HEK293 (cell line): ENCODE measurements at regions not wholly inside any gene's neighbourhood (a gene's known extent, or its start where the extent isn't known, plus 50 kb on each side); places are given as distances from the start of the nearest gene placed in this dataset.
A peak's percentile ranks its signal among the peaks of the same experiment; 100 is the strongest.

ENCODE experiments used
- HOXA7 ChIP-seq: sonication (generic); formaldehyde crosslinking; IDR thresholded peaks from 2 replicates; pipeline ENCODE4 v1.8.1; 2022; ENCODE audit warnings: missing genetic modification reagents, borderline replicate concordance
- SCRT1 ChIP-seq: fragments of 450-650 bp; formaldehyde crosslinking; IDR thresholded peaks from 2 replicates; pipeline ENCODE4 v1.5.1; 2016; ENCODE audit warnings: missing biosample characterization, missing genetic modification characterization, borderline replicate concordance
- SP3 ChIP-seq: fragments of 450-650 bp; formaldehyde crosslinking; IDR thresholded peaks from 2 replicates; pipeline ENCODE4 v1.5.1; 2016; ENCODE audit warnings: missing biosample characterization, missing genetic modification characterization
- TRIM28 ChIP-seq: IDR thresholded peaks from 2 replicates; pipeline ENCODE4 v1.6.1; 2011; ENCODE audit warnings: low read length, control low read depth, borderline replicate concordance
- YY2 ChIP-seq: fragments of 450-650 bp; formaldehyde crosslinking; IDR thresholded peaks from 2 replicates; pipeline ENCODE4 v1.5.1; 2016; ENCODE audit warnings: missing biosample characterization, missing genetic modification characterization
- ZBTB48 ChIP-seq: fragments of 450-650 bp; formaldehyde crosslinking; IDR thresholded peaks from 2 replicates; pipeline ENCODE4 v1.5.1; 2016; ENCODE audit warnings: missing biosample characterization, missing genetic modification characterization
- ZNF140 ChIP-seq: fragments of 450-650 bp; formaldehyde crosslinking; IDR thresholded peaks from 2 replicates; pipeline ENCODE4 v1.5.1; 2016; ENCODE audit warnings: missing biosample characterization, missing genetic modification characterization
- ZNF146 ChIP-seq: fragments of 450-650 bp; formaldehyde crosslinking; IDR thresholded peaks from 2 replicates; pipeline ENCODE4 v1.5.1; 2016; ENCODE audit warnings: missing biosample characterization, missing genetic modification characterization
- ZNF155 ChIP-seq: fragments of 450-650 bp; formaldehyde crosslinking; IDR thresholded peaks from 2 replicates; pipeline ENCODE4 v1.5.1; 2016; ENCODE audit warnings: missing biosample characterization, missing genetic modification characterization
- ZNF239 ChIP-seq: fragments of 450-650 bp; formaldehyde crosslinking; IDR thresholded peaks from 2 replicates; pipeline ENCODE4 v1.5.1; 2016; ENCODE audit warnings: missing biosample characterization, missing genetic modification characterization
- ZNF24 ChIP-seq: fragments of 450-650 bp; formaldehyde crosslinking; IDR thresholded peaks from 2 replicates; pipeline ENCODE4 v1.5.1; 2016; ENCODE audit warnings: missing biosample characterization, missing genetic modification characterization
- ZNF311 ChIP-seq: fragments of 450-650 bp; formaldehyde crosslinking; IDR thresholded peaks from 2 replicates; pipeline ENCODE4 v1.5.1; 2017; ENCODE audit warnings: missing biosample characterization, missing genetic modification characterization, borderline replicate concordance
- ZNF529 ChIP-seq: fragments of 450-650 bp; formaldehyde crosslinking; IDR thresholded peaks from 2 replicates; pipeline ENCODE4 v1.5.1; 2017; ENCODE audit warnings: missing genetic modification characterization, missing biosample characterization; ENCODE audit not compliant: insufficient replicate concordance
- ZNF544 ChIP-seq: fragments of 450-650 bp; formaldehyde crosslinking; IDR thresholded peaks from 2 replicates; pipeline ENCODE4 v1.5.0; 2017; ENCODE audit warnings: missing biosample characterization, missing genetic modification characterization
- ZNF571 ChIP-seq: fragments of 450-650 bp; formaldehyde crosslinking; IDR thresholded peaks from 2 replicates; pipeline ENCODE4 v1.5.0; 2017; ENCODE audit warnings: missing biosample characterization, missing genetic modification characterization
- ZNF596 ChIP-seq: fragments of 450-650 bp; IDR thresholded peaks from 2 replicates; pipeline ENCODE4 v1.5.0; 2018; ENCODE audit warnings: missing biosample characterization, mild to moderate bottlenecking, missing genetic modification characterization, moderate library complexity
- ZNF624 ChIP-seq: fragments of 450-650 bp; formaldehyde crosslinking; IDR thresholded peaks from 2 replicates; pipeline ENCODE4 v1.5.1; 2017; ENCODE audit warnings: missing biosample characterization, missing genetic modification characterization
- ZNF792 ChIP-seq: fragments of 450-650 bp; formaldehyde crosslinking; IDR thresholded peaks from 2 replicates; pipeline ENCODE4 v1.5.1; 2016; ENCODE audit warnings: missing biosample characterization, missing genetic modification characterization
- ZNF843 ChIP-seq: fragments of 450-650 bp; formaldehyde crosslinking; IDR thresholded peaks from 2 replicates; pipeline ENCODE4 v1.5.1; 2016; ENCODE audit warnings: missing biosample characterization, missing genetic modification characterization
- TF ChIP-seq, protein P1 (sequence below): fragments of 450-650 bp; formaldehyde crosslinking; IDR thresholded peaks from 2 replicates; pipeline ENCODE4 v1.5.1; 2016; ENCODE audit warnings: missing biosample characterization, missing genetic modification characterization
- TF ChIP-seq, protein P2 (sequence below): fragments of 450-650 bp; formaldehyde crosslinking; IDR thresholded peaks from 2 replicates; pipeline ENCODE4 v1.5.1; 2016; ENCODE audit warnings: missing biosample characterization, missing genetic modification characterization
- TF ChIP-seq, protein P3 (sequence below): fragments of 450-650 bp; formaldehyde crosslinking; IDR thresholded peaks from 2 replicates; pipeline ENCODE4; 2016; ENCODE audit warnings: missing biosample characterization, missing genetic modification characterization
- TF ChIP-seq, protein P4 (sequence below): fragments of 450-650 bp; formaldehyde crosslinking; IDR thresholded peaks from 2 replicates; pipeline ENCODE4 v1.5.1; 2016; ENCODE audit warnings: missing biosample characterization, missing genetic modification characterization
- TF ChIP-seq, protein P5 (sequence below): fragments of 450-650 bp; formaldehyde crosslinking; IDR thresholded peaks from 2 replicates; pipeline ENCODE4 v1.5.1; 2017; ENCODE audit warnings: missing biosample characterization, missing genetic modification characterization
- TF ChIP-seq, protein P6 (sequence below): fragments of 450-650 bp; formaldehyde crosslinking; IDR thresholded peaks from 2 replicates; pipeline ENCODE4 v1.5.1; 2016; ENCODE audit warnings: missing biosample characterization, missing genetic modification characterization
- TF ChIP-seq, protein P7 (sequence below): sonication (generic); formaldehyde crosslinking; IDR thresholded peaks from 2 replicates; pipeline ENCODE4 v1.8.1; 2022; ENCODE audit warnings: mild to moderate bottlenecking, moderate library complexity, missing genetic modification reagents
- TF ChIP-seq, protein P8 (sequence below): fragments of 450-650 bp; formaldehyde crosslinking; IDR thresholded peaks from 2 replicates; pipeline ENCODE4 v1.5.1; 2016; ENCODE audit warnings: missing biosample characterization, missing genetic modification characterization

DNA sequence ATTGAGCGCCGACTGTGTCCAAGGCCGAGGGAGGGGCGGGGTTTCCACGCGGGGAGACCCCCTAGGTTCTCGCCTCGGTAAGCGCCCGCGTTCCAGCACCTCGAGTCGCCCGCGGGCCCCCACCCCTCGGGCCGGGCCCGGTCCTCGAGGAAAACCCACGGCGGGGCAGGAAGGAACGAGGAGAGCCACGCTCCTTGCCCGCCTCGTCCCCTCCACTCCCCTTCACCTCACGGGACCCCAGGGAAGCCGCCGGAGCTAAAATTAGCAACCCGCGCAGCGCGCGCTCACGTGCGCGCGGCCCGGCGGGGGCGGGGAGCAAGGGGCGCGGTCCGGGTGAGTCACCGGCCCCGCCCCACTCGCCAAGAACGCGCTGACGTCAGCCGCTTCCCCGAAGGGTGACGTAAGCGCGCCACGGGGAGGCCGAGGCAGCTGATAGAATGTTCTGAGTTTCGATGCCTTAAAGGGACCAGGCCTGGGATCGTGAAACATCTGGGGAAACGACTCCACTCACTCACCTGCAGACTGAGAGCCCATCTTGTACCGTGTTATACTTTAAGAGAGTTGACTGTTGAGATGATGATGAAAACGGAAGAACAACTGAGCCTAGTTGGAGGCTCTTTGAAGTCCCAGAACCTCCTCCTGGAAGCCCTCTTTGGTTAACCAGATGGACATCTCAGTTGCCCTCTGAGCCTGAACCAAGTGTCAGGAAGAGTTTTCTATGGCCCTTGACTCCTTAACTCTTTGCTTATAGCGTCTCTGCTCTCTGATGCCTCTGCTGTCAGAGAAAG lies 49.7 kb upstream of the ATF3 start (continued):
- TF ChIP-seq, protein P1, sequence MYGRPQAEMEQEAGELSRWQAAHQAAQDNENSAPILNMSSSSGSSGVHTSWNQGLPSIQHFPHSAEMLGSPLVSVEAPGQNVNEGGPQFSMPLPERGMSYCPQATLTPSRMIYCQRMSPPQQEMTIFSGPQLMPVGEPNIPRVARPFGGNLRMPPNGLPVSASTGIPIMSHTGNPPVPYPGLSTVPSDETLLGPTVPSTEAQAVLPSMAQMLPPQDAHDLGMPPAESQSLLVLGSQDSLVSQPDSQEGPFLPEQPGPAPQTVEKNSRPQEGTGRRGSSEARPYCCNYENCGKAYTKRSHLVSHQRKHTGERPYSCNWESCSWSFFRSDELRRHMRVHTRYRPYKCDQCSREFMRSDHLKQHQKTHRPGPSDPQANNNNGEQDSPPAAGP: peak; percentile 94
- TF ChIP-seq, protein P2, sequence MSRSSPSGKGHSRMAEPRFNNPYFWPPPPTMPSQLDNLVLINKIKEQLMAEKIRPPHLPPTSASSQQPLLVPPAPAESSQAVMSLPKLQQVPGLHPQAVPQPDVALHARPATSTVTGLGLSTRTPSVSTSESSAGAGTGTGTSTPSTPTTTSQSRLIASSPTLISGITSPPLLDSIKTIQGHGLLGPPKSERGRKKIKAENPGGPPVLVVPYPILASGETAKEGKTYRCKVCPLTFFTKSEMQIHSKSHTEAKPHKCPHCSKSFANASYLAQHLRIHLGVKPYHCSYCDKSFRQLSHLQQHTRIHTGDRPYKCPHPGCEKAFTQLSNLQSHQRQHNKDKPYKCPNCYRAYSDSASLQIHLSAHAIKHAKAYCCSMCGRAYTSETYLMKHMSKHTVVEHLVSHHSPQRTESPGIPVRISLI (tag by site-specific recombination): no peak
- TF ChIP-seq ZNF571: no peak
- no peak for TF ChIP-seq ZNF792 (tag by site-specific recombination)
- TF ChIP-seq ZNF596 (tag by site-specific recombination): no peak
- TF ChIP-seq ZNF544 (tag by site-specific recombination): no peak
- TF ChIP-seq, protein P3, sequence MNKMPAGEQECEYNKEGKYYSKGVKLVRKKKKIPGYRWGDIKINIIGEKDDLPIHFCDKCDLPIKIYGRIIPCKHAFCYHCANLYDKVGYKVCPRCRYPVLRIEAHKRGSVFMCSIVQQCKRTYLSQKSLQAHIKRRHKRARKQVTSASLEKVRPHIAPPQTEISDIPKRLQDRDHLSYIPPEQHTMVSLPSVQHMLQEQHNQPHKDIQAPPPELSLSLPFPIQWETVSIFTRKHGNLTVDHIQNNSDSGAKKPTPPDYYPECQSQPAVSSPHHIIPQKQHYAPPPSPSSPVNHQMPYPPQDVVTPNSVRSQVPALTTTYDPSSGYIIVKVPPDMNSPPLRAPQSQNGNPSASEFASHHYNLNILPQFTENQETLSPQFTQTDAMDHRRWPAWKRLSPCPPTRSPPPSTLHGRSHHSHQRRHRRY (tag by site-specific recombination): no peak
- TF ChIP-seq SP3 (tag by site-specific recombination): peak; percentile 82
- no peak; the same call in 1 of the 2 replicates for TF ChIP-seq YY2 (tag by site-specific recombination)
- TF ChIP-seq TRIM28: no peak
- TF ChIP-seq ZNF843 (tag by site-specific recombination): peak; percentile 45; the same call in 1 of the 2 replicates
- TF ChIP-seq SCRT1 (tag by site-specific recombination): no peak
- TF ChIP-seq ZNF146 (tag by site-specific recombination): no peak
- no peak for TF ChIP-seq ZNF140 (tag by site-specific recombination)
- TF ChIP-seq ZNF24 (tag by site-specific recombination): peak; percentile 76
- TF ChIP-seq, protein P4, sequence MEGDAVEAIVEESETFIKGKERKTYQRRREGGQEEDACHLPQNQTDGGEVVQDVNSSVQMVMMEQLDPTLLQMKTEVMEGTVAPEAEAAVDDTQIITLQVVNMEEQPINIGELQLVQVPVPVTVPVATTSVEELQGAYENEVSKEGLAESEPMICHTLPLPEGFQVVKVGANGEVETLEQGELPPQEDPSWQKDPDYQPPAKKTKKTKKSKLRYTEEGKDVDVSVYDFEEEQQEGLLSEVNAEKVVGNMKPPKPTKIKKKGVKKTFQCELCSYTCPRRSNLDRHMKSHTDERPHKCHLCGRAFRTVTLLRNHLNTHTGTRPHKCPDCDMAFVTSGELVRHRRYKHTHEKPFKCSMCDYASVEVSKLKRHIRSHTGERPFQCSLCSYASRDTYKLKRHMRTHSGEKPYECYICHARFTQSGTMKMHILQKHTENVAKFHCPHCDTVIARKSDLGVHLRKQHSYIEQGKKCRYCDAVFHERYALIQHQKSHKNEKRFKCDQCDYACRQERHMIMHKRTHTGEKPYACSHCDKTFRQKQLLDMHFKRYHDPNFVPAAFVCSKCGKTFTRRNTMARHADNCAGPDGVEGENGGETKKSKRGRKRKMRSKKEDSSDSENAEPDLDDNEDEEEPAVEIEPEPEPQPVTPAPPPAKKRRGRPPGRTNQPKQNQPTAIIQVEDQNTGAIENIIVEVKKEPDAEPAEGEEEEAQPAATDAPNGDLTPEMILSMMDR (tag by site-specific recombination): no peak
- TF ChIP-seq ZNF155: no peak
- no peak for TF ChIP-seq ZNF311
- no peak for TF ChIP-seq ZBTB48 (tag by site-specific recombination)
- TF ChIP-seq, protein P5, sequence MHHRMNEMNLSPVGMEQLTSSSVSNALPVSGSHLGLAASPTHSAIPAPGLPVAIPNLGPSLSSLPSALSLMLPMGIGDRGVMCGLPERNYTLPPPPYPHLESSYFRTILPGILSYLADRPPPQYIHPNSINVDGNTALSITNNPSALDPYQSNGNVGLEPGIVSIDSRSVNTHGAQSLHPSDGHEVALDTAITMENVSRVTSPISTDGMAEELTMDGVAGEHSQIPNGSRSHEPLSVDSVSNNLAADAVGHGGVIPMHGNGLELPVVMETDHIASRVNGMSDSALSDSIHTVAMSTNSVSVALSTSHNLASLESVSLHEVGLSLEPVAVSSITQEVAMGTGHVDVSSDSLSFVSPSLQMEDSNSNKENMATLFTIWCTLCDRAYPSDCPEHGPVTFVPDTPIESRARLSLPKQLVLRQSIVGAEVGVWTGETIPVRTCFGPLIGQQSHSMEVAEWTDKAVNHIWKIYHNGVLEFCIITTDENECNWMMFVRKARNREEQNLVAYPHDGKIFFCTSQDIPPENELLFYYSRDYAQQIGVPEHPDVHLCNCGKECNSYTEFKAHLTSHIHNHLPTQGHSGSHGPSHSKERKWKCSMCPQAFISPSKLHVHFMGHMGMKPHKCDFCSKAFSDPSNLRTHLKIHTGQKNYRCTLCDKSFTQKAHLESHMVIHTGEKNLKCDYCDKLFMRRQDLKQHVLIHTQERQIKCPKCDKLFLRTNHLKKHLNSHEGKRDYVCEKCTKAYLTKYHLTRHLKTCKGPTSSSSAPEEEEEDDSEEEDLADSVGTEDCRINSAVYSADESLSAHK (tag by site-specific recombination): no peak
- TF ChIP-seq, protein P6, sequence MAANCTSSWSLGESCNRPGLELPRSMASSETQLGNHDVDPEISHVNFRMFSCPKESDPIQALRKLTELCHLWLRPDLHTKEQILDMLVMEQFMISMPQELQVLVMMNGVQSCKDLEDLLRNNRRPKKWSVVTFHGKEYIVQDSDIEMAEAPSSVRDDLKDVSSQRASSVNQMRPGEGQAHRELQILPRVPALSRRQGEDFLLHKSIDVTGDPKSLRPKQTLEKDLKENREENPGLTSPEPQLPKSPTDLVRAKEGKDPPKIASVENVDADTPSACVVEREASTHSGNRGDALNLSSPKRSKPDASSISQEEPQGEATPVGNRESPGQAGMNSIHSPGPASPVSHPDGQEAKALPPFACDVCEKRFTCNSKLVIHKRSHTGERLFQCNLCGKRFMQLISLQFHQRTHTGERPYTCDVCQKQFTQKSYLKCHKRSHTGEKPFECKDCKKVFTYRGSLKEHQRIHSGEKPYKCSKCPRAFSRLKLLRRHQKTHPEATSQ (tag by site-specific recombination): no peak
- TF ChIP-seq ZNF529: no peak
- TF ChIP-seq, protein P7, sequence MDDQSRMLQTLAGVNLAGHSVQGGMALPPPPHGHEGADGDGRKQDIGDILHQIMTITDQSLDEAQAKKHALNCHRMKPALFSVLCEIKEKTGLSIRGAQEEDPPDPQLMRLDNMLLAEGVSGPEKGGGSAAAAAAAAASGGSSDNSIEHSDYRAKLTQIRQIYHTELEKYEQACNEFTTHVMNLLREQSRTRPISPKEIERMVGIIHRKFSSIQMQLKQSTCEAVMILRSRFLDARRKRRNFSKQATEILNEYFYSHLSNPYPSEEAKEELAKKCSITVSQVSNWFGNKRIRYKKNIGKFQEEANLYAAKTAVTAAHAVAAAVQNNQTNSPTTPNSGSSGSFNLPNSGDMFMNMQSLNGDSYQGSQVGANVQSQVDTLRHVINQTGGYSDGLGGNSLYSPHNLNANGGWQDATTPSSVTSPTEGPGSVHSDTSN (CRISPR knock-in tag): 0 out of 2 replicates have a peak, but pooled peaks have one; percentile 30
- no peak for TF ChIP-seq HOXA7
- TF ChIP-seq, protein P8, sequence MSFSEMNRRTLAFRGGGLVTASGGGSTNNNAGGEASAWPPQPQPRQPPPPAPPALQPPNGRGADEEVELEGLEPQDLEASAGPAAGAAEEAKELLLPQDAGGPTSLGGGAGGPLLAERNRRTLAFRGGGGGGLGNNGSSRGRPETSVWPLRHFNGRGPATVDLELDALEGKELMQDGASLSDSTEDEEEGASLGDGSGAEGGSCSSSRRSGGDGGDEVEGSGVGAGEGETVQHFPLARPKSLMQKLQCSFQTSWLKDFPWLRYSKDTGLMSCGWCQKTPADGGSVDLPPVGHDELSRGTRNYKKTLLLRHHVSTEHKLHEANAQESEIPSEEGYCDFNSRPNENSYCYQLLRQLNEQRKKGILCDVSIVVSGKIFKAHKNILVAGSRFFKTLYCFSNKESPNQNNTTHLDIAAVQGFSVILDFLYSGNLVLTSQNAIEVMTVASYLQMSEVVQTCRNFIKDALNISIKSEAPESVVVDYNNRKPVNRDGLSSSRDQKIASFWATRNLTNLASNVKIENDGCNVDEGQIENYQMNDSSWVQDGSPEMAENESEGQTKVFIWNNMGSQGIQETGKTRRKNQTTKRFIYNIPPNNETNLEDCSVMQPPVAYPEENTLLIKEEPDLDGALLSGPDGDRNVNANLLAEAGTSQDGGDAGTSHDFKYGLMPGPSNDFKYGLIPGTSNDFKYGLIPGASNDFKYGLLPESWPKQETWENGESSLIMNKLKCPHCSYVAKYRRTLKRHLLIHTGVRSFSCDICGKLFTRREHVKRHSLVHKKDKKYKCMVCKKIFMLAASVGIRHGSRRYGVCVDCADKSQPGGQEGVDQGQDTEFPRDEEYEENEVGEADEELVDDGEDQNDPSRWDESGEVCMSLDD: peak; percentile 21; the same call in 1 of the 2 replicates
- no peak for TF ChIP-seq ZNF624
- no peak for TF ChIP-seq ZNF239
